ENCODE measurements at regions not wholly inside any gene's neighbourhood (a gene's known extent, or its start where the extent isn't known, plus 50 kb on each side); places are given as distances from the start of the nearest gene placed in this dataset.
"Not testable (repeated sequence)": the region's sequence is repeated elsewhere in the genome, so short reads cannot be mapped to it uniquely, and the experiment has no call there.

DNA sequence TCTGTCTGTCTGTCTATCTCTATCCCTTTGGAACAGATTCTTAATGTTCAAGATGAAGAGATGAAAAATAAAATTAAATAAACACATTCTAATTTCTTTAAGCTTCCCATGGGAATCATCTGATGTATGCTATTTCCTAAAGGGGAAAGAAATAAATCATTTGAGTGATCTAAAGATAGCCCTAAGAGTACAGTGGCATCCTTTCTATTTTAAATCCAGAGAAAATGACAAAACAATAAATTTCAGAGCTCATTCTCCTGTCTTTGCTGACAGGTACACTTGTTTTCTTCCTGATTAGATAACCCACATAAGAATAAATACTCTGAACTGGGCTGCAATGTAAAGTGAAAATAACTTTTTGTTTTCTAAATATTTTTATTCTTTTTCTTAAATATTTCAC, 550.4 kb downstream of the JRKL start:
- DNase-seq = no peak

DNA sequence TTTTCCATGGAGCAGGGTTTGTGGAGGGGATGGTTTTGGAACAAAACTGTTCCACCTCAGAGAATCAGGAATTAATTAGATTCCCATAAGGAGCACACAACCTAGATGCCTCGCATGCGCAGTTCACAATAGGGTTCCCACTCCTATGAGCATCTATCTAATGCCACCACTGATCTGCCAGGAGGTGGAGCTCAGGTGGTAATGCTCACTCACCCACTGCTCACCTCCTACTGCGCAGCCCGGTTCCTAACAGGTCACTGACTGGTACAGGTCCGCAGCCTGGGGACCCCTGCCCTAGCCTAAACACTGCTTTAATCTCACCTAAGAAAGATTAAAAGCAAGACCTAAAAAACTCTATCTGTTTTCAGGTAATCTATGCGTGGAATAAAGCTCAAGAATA, 553.0 kb downstream of the JRKL start:
- DNase-seq = no peak

DNA sequence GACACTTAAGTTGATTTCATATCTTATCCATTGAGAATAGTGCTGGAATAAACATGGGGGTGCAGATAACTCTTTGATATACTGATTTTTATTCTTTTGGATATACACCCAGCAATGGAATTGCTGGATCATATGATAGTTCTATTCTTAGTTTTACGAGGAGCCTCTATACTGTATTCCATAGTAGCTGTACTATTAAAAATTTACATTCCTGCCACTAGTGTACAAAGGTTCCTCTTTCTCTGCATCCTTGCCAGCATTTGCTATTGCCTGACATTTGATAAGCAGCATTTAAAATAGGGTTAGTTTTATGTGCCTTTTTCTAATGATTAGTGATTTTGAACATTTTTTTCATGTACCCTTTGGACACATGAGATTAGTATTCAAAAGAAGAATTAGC, 554.2 kb downstream of the JRKL start:
- no peak for DNase-seq

DNA sequence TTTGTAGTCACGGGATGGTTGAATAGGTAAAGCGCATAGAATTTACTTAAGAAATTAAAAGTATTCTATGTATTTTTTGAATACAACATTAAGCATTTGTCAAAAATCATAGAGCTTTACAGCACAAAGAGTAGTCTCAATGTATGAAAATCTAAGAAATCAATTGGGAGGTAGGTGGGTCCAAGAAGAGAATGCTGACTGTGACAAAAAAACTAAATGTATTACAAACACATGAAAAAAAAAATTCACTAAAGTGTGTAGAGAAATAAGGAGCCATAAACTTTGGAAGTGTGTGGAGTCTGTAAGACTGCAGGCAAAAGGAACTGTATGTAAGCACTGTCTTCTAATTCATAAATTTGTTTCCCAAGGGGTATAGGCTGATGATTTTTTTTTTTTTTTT, 558.3 kb downstream of the JRKL start:
- no peak for DNase-seq

DNA sequence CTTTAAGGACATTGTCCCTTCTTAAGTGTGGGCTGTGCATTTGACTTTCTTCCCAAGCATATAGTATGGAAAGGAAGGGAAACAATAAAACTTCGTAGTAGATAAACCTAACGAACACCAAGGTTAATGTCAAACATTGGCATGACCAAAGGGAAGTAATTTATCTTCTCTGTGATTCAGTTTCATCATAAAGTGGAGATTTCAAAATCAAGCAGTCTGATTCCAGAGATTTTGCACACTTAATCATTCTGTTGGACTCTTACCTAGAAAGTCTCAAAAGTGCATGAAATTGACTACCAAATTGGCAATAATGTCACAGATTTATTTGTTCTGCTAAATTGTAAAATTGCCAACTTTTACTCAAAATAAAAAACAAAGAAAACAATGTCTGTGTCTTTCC, 559.7 kb downstream of the JRKL start:
- DNase-seq = no peak

DNA sequence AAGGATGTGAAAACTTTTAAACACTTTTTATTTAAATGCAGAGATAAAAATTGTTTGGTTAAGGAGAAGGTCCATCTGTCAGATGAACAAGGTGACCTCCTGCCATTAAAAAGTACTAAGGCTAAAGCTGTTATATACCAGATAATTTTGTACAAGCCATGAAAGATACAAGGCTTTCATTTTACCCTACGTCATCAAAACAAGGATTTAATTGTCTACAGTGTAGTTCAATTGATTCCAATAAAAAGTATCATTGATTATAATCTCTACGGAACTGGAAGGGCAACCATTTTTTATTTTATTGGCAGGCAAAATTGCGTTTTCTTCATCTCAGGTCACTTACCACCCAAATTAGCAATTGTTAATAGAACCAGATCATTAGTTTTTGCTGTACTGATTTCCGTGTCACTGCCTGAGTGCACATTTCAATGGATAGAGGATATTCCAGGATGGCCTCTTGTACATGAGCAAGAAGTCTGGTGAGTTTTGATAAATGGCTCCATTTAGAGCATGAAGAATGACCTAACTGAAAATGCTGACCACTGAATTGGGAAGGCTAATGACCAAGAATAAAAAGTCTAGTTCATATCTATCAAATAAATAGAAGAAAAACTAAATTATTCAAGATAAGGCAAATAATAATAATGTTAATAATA, 564.9 kb downstream of the JRKL start:
- no peak for DNase-seq

DNA sequence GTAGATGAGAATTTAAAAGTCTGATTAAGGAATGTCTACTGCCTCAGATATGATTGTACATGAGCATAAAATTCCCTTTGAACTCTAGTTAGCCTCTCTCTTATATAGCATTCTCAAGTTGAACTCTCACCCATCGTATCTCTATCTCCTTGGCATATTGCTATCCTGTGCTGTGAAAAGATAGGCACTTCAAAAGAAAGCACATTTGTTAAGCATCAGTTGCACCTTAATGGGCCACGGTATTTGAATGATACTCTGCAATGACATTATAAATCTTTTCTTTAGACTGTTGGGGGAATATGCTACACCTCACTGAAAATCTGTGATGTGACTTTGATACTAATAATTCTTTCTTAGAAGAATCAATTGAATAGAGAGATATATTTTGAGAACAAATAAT, 570.7 kb downstream of the JRKL start:
- no peak for DNase-seq

DNA sequence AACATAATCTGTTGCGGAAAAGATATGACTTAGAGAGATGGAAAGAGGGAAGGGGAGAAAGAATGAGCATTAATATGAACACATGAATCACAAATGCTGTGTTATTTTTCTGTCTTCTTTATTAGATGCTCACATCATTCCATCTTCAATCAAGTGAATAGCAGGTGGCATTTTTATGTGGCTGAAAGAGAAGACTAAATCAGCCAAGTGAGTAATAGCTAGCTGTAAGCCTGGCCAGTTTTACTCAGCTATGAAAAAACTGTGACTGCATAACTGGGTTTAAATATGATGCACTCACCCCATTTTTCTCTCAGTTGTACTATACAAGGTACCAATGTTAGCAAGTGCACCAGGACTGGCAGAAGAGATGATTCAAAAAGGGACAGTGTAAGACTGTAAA, 571.1 kb downstream of the JRKL start:
- DNase-seq = no peak

DNA sequence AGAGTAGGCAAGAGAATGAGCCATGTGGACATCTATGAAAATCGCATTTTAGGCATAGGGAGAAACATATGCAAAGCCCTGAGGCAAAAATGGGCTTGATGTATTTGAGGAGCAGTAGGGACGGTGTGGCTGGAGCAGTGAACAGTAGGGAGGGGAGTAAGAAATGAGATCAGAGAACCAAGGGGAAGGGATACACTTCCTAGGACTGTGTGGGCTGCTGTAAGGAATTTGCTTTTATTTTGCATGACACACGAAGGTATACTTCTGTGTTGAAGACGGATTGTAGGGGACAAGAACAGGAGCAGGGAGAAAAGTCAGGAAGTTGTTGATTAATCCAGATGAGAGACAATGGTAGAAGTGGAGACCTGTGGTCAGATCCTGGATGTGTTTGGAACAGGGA, 572.1 kb downstream of the JRKL start:
- DNase-seq = no peak

DNA sequence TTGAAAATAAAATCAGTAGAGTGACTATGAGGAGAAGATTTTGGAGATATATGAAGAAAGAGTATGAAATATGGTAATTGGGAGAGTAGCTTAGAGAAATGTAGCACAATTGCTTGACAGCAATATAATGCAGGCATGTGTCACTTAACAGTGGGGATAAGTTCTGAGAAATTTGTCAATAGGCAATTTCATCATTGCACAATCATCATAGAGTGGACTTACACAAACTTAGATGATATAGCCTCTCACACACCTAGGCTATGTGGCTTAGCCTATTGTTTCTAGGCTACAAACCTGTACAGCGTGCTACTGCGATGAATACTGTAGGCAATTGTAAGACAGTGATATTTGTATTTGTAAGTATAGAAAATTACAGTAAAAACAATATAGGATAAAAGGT, 573.6 kb downstream of the JRKL start:
- DNase-seq = no peak

DNA sequence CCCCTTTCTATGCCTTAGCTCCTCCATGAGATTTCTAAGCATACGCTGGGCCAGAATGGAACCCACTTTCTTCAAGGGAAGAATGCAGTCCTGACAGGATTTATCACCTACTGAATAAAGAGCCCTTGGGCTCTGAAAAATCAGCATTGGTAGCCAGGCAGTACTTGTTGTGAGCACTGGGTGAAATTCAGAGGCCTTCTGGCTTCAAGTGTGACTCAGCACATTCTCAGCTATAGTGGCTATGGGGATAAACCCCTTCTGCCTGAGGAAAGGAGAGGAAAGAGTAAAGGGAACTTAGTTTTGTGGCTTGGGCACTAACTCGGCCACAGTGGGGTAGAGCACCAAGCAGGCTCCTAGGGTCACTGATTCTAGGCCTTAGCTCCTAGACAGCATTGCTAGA, 574.8 kb downstream of the JRKL start:
- DNase-seq = no peak

DNA sequence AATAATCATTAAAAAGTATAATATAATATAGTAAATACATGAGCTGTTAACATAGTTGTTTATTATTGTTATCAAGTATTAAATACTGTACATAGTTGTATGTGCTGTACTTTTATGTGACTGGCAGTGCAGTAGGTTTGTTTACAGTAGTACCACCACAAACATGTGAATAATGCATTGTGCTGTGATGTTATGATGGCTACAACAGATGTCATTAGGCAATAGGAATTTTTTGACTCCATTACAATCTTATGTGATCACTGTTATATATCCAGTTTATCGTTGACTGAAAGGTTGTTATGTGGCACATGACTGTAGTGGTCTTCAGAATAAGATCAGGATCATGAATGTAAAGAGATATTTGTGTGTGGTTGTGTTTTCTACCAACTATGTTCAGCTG, 577.8 kb downstream of the JRKL start:
- DNase-seq = no peak

DNA sequence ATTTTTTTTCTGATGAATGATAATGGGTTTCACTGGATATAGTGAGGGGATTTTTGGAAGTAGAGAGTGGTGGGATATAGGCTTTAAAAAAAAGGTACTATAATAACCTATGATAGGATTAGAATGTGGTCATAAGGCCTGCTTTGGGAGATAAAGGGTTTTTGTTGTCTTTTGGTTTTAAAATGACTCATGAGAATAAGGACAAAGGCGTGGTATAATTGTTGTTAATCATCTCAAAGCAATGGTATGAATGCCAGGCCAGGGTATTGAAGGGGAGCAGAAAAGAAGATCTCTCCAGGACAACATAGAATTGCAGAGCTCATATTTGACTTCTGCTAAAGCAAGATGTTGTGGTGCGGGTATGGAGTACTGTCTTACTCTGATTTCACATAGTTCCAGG, 579.4 kb downstream of the JRKL start:
- no peak for DNase-seq

DNA sequence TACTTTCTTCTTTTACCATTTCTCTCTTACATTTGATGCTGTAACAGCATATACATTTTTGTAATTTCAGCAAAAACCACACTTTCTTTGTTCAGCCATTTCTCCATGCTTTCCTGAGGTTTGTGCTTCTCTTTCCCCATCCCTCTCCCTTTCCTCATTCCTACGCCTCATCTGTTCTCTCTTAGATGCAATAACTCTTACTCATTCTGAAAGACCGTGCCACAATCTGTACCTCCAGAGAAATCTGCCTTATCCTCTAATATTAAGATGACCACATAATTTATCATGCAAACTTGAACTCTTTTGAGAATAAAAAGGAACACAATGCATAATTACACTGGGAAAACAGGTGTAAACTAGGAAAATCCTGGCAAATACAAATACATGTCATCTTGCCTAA, 588.9 kb downstream of the JRKL start:
- DNase-seq = no peak

DNA sequence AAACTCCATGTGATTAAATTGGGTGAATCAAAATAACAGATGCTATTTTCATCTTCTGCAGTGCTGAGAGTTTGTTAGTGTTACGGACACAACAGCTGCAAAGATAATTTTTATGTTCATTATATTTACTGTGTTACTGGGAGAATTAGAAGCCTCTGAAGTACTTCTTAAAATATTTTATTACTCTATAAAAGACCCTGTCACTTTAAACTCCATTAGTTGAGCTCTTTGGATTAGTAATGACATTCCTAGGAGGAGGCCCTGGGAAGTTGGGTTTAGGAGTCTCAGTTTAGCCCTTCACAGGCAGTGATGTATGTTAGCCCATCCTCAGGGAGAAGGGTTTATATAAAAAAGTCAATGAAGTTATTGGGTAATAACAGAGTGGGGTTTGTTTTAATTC, 596.7 kb downstream of the JRKL start:
- DNase-seq = no peak

DNA sequence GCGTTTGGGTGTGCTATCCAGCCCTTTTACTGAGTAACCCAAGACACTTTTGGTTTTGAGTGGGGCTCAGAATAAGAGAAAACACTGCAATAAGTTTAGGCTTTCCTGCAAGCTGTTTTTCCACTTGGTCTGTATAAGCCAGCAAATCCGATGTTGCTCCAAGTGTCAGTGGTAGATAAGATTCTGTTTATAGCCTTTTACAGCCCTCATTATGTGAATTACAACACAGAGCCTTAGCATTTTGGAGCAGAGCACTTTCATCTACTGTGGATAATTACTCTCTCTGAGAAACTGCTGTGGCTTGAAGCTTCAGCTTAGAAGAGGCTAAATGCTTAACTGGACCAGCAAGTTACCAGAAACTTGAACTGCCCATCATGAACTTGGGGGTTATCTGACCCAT, 601.1 kb downstream of the JRKL start:
- DNase-seq = no peak

DNA sequence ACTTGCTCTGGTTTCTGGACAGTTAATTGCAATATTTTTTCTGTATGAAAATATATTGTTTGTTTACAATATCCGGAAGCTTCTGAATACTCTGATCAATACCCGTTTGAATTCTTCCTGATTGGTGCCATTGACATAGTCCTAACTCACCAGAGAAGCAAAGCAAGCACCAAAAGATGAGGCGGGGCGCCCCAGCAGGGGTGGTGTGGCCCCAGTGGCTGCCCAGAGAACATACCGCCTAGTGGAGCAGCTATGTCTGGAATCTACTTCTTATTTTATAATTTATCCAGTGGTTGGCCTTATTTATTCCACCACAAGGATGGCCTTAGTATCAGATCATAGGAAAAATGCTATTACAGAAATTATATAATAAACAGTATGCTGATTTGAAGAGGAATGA, 610.7 kb downstream of the JRKL start:
- DNase-seq = no peak

DNA sequence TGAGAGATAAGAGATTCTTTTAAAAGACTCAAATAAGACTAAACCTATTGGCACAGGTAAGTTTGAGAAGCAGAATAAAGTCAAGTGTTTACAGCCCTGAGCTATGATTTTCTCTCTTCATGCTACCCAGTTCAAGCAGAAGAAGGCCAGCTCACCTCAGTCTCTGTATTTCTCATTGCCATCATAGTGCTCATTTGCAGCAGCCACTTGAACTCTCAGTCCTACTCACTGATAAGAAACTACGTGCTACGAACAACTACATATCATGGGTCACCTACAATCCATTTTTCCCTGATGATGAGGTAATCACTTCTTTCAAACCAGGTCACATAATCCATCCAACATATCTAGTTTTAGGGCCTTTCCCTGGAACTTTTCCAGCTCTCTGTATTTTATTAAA, 617.5 kb downstream of the JRKL start:
- DNase-seq = no peak

DNA sequence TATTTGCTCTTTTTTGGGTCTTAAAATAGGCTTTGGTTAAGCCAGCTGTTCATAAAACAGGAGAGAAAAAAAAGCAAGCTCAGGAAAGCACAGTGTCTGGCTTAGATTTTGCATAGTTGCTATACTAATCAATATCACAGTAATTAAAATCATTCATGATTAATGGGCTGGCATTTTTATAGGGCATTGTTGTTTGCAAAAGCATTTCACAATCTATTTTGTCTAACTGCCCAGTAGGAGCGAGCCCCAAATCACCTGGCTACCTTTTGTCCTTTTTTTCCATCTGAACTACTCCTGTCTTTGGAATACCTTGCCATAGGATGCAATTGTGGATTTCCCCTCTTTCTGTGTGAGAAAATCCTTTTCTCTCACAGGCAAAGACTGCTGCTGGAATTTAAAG, 619.8 kb downstream of the JRKL start:
- DNase-seq = no peak

DNA sequence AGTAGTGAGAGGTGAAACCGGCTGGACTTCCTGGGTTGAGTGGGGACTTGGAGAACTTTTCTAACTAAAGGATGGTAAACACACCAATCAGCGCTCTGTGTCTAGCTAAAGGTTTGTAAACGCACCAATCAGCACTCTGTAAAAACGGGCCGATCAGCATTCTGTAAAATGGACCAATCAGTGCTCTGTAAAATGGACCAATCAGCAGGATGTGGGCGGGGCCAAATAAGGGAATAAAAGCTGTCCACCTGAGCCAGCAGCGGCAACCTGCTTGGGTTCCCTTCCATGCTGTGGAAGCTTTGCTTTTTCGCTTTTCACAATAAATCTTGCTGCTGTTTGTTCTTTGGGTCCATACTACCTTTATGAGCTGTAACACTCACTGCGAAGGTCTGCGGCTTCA, 621.2 kb downstream of the JRKL start:
- not testable (repeated sequence) for DNase-seq

DNA sequence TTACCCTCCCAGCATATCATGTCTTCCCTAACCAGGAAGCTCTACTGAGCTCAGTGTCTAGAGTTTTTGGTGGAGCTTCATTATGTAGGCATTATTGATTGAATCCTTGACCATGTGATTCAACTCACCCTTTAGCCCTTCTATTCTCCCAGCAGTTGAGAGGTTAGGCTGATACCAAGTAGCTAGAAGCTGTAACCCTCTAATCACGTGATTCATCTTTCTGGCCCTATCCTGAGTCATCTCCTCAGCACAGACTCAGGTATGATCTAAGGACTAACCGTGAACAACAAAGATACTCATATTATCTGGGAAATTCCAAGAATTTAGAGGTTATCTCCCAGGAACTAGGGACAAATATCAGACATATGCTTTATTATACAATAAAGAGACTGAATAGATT, 625.5 kb downstream of the JRKL start:
- DNase-seq = no peak

DNA sequence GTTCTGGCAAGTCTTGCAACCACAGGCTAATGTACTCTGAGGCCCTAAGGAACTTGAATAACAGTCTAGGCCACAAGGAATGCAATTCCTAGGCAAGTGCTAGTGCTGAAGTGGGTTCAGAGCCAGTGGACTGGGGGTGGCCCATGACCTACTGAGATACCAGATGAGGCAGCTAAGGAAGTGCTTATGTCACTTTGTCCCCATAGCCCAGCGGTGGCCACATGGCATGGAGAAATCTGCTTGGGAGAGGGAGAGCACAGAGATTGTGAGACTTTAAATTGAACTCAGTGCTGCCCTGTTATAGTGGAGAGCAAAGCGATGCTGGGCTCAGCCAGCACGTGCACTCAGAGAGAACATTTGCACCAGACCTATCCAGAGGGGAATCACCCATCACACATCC, 629.5 kb downstream of the JRKL start:
- DNase-seq = no peak

DNA sequence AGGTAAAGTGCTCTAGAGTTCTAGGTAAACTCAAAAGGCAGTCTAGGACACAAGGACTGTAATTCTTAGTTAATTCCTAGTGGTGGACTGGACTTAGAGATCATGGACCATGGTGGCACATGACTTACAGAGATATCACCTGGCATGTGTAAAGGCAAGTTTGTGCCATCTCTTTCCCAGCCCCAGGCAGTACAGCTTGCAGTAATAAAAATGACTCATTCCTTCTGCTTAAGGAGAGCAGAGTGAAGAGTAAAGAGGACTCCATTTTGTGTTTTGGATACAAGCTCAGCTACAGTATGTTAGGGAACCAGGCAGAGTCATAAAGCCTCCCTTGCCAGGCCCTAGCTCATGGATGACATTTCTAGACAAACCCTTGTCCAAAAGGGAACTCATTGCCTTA, 629.9 kb downstream of the JRKL start:
- no peak for DNase-seq

DNA sequence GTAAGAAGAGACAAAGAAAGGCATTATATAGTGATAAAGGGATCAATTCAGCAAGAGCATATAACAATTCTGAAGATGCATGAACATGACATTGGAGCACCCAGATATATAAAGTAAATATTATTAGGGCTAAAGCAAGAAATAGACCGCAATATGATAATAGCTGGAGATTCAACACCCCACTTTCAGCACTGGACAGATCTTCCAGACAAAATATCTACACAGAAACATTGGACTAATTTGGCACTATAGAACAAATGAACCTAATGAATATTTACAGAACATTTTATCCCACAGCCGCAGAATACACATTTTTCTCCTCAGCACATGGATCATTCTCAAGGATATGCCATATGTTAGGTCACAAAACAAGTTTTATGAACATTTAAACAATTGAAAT, 633.1 kb downstream of the JRKL start:
- no peak for DNase-seq

DNA sequence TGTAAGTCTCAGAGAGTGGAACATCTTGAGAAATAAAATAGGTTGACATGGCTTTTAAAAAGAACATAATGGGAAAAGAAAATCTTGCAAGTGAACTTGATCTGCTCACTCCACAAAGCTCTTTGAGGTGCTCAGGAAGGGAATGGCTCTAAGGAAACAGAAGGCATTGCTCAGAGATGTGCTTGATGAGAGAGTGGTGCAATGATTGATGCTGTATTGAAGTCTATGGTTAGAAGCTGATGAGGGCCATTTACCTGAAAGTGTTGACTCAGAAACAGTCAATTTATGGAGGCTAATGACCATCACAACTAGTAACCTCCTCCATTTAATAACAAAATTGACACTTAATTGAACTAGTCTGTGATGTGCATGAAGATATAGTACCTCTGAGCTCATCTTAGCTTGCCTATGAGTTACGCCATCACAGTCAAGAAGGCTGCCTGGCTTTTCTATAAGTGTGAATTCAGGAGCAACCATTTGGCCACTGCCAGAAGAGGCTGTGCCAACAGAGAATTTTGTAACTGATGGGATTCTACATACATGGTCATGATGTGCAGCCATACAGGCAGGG, 639.1 kb downstream of the JRKL start:
- no peak for DNase-seq

DNA sequence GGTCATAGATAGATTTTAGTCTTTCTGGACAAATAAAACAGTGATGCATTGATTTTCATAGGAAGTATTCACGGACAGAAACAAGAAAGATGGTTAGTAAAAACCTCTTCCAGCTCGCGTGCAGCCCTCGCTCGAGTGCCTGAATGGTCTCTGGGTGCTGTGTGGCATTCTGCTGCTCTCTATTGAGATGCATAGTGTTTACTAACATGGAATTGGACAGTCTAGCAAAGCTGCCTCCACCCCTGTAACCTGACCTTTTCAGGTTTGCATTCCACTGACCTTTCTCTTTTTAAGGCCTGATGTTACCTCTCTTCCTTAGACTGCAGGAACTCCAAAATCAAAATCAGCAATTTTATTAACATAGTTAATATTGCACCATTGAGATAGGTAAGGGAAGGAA, 643.4 kb downstream of the JRKL start:
- no peak for DNase-seq

All from midbrain (tissue), 1 donor.